HG03139 (cell line): ENCODE measurements at regions not wholly inside any gene's neighbourhood (a gene's known extent, or its start where the extent isn't known, plus 50 kb on each side); places are given as distances from the start of the nearest gene placed in this dataset.

Experiments
- ATAC-seq: cut with Tn5 transposase; IDR thresholded peaks from one replicate; pipeline ENCODE4 v1.9.1; 2021; ENCODE audit not compliant: unreplicated experiment

- no peak for ATAC-seq
These were observed 104.7 kb upstream of the CRHR1 start for GRCh38 chr17:45679426-45679825.

DNA sequence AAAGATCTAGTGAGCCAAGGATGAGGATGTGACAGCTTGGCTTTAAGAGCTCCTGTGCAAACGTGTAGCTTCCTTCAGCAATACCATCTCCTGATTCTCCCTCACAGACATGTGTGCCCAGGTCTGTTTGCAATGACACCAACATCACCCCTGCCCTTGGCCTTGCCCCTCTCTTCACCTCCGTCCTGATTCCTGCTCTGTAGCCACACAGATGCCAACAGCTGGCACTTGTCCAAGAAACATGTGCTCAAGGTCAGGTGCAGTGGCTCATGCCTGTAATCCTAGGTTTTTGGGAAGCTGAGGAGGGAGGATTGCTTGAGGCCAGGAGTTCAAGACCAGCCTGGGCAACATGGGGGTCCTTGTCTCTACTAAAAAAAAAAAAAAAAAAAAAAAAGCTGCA is 103.8 kb upstream of the CRHR1 start:
- no peak for ATAC-seq

GRCh38 chr17:45681706-45682105 is 102.4 kb upstream of the CRHR1 start:
- no peak for ATAC-seq

GRCh38 chr17:45686250-45686649 is 97.9 kb upstream of the CRHR1 start:
- ATAC-seq: no peak

DNA sequence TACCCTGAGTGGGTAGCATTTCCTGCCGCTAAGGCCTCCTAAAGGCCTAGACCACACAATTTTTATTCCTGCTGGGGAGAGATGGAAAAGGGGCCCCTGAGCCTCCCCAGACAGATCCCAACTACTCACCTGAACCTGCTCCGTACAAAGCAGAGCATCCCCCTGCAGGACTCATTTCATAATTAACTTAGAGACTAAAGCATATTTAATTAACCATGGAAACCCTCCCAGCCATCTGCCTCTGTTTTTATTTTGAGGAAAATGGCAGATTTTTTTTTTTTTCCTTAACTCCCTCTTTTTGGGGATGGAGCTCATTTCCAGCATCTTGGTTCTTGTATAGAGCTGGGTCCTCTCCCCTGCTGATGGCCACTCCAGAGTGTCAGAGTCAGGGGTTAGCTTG is 96.5 kb upstream of the CRHR1 start:
- ATAC-seq: no peak

GRCh38 chr17:45688353-45688752 is 95.8 kb upstream of the CRHR1 start:
- ATAC-seq: no peak

DNA sequence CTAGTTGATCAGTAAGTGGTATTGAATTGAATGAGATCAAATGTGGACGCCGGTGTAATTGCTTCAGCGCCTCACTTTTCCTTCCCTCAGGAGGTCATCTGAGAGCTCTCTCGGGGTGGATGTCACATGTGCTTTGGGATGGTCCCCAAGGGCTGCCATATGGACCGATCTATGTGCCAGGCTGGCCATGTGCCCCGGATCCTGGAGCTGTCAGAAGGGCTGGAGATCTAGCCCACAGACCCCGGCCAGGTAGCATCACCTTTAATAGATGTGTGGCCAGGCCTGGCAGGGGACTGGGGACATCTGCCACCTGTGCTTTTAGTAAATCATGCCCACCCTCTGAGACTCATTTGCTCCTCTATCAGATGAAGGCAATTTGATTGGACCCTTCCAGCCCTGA is 95.3 kb upstream of the CRHR1 start:
- ATAC-seq: no peak

- no peak for ATAC-seq
These were observed 94.7 kb upstream of the CRHR1 start for GRCh38 chr17:45689451-45689850.

GRCh38 chr17:45690625-45691275 is 93.4 kb upstream of the CRHR1 start:
- ATAC-seq: no peak

GRCh38 chr17:45692661-45693060 is 91.5 kb upstream of the CRHR1 start:
- no peak for ATAC-seq

GRCh38 chr17:45693792-45694191 is 90.3 kb upstream of the CRHR1 start:
- ATAC-seq: no peak

DNA sequence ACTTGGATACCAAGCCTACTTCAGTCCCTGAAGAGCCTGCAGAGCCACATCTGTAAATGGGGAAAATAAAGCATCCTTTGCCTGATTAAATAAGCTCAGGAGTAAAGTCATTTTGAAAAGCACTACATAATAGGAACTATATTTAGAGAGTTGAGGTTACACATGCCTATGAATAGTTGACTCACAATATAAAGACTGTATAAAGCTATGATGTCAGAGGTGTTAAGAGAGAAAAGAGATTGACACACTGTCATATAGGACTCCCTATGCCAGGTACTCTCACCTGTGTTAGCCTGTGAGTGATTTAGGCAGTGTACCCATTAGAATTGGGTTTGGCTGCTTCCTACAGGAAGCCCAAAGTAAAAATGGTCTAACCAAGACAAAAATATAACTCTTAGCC is 87.7 kb upstream of the CRHR1 start:
- ATAC-seq: no peak

DNA sequence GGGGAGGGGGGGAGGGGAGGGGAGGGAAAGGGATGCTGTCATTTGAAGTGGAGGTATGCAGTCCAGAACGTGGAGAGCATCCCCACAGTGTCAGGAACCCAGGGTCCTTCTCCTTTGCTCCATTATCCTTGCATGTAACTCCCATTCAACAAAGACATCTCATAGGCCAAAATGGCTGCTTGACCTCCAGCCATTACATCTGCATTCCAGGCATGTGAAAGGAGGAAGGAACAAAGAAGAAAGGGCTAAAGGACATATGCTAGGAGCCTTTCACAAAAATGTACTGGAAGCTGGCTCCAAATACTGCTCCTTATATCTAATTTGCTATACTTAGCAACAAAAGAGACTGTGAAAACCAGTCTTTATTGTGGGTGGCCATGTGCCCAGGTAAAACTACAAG is 87.0 kb upstream of the CRHR1 start:
- no peak for ATAC-seq

- ATAC-seq: no peak
These were observed 83.7 kb upstream of the CRHR1 start for GRCh38 chr17:45700171-45701090.

GRCh38 chr17:45702666-45703266 is 81.4 kb upstream of the CRHR1 start:
- ATAC-seq: no peak

DNA sequence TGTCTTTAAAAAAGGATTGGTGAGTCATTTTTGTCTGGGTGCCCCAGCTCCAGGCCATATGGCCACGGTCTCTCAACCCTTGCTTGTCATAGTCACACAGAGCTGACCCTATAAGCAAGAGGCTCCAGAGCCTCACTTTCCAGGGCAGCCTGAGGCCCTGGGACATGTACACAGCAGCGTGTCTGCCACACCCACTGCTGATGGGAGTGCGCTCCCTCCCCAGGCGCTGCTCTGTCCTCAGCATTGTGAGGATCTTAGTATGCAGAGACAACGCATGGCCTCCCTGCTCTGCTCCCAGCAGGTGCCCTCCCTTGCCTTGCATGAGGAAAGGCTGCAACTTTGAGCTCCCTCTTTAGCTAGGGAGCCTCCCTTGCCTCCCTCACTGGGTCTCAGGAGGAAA is 80.8 kb upstream of the CRHR1 start:
- no peak for ATAC-seq

- ATAC-seq: no peak
These were observed 80.3 kb upstream of the CRHR1 start for GRCh38 chr17:45703806-45704205.

GRCh38 chr17:45704251-45704650 is 79.9 kb upstream of the CRHR1 start:
- ATAC-seq: no peak

DNA sequence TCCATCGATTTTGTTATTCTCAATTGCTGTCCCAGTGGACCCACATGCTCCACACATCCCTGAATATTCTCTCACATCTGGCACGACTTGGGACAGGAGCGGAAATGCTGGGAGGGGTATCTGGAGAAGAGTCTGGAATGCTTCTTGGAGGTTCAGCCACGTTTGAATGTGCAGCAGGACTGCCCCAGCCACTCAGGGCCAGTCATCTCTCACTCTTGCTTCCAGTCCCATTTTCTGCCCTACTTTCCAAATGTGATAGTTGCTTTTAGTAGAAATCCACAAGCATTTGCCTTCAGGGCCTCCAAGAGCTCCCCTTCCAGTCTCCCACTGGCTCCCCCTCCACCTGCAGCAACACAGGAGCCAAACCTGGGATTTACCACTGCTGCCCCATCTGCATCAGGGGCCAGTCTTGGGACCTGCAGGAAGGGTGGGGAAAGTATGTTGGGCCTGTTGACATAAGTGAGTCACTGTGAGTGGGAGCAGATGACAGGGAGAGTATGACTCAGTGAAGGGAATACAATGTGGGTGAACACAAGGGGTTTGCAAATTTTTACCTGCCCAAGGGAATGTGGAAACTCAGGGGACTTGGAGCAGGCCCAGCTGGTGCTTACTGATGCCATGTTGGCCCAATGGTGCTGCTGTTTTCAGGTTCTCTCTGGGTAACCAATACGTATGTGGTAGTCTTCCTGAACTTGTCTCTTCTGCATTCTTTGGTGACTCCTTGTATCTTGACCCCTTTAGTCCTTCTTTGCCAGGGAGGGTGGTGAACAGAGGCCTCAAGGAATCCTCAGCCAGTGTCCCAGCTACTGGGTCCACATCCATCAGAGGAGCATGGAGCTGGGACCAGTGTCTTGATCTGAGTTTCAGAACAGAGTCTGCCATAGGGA is 78.8 kb upstream of the CRHR1 start:
- ATAC-seq: no peak

DNA sequence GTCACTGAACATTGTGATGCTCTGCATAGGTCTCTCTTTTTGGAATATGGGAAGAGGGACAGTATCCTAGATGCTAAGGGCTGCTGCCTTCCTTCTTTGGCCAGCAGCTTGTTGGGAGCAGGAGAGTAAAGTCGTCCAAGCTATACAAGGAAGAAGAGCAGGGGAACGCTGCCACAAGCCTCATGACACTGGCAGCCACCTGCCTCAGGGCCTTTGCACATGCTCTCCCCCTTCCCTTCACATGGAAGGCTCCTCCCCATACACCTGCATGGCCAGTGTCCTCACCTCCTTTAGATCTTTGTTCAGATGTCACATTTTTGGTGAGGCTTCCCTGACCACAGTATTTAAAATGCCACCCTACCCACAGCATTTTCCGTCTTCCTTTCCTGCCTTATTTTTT is 78.1 kb upstream of the CRHR1 start:
- no peak for ATAC-seq

GRCh38 chr17:45708707-45709290 is 75.3 kb upstream of the CRHR1 start:
- ATAC-seq: no peak
